Tibial nerve (tissue), 3 donors: ENCODE measurements at regions not wholly inside any gene's neighbourhood (a gene's known extent, or its start where the extent isn't known, plus 50 kb on each side); places are given as distances from the start of the nearest gene placed in this dataset.

Experiments
- CTCF ChIP-seq, 5 experiments: fragments of 200-600 bp in 3 of 5; fragments of 450-650 bp in 2 of 5; sonication (generic) in 3 of 5; IDR thresholded peaks; one replicate each; pipeline ENCODE4 v1.5.1; 2016 to 2019; ENCODE audit warnings: antibody characterized with exemption in 5 of 5, mild to moderate bottlenecking in 3 of 5, moderate library complexity in 2 of 5
- POLR2A ChIP-seq, 2 donors: fragments of 450-650 bp; IDR thresholded peaks; one replicate each; pipeline ENCODE4 v1.6.1; 2017; ENCODE audit warnings: antibody characterized with exemption in 2 of 2, mild to moderate bottlenecking in 2 of 2, moderate library complexity in 2 of 2

GRCh38 chr2:163859951-163860350 lies 124.1 kb upstream of the FIGN start:
- TF ChIP-seq POLR2A (IDR thresholded peaks at IDR 0.05) (no peak), CTCF (IDR thresholded peaks at IDR 0.05) (no peak)
